ENCODE measurements at regions not wholly inside any gene's neighbourhood (a gene's known extent, or its start where the extent isn't known, plus 50 kb on each side); places are given as distances from the start of the nearest gene placed in this dataset.

GRCh38 chr5:8751971-8752370 is 793.9 kb downstream of the SEMA5A start:
- no peaks in the 10 kb centered on the region for H3K9me3 ChIP-seq (ENCODE audit: control insufficient read depth, insufficient read depth, low read length)
- no peak for TF ChIP-seq CTCF (IDR thresholded peaks at IDR 0.05; ENCODE audit: low read depth, low read length)
- no peaks in the 10 kb centered on the region for H3K27me3 ChIP-seq (ENCODE audit: control insufficient read depth, insufficient read depth, low read length)
- H3K27ac ChIP-seq (ENCODE audit: low read depth, low read length), result no peak overlapping the region
- DNase-seq (ENCODE audit: low read depth, low spot score), result no peak
- POLR2A ChIA-PET, result no interaction called here
- no peak overlapping the region for H3K4me3 ChIP-seq (ENCODE audit: low read depth, low read length)
- CTCF ChIA-PET, result interaction anchor here (0.5 kb wide), 1 partner anchor 262 kb away, joined by 3 read pairs; no protein-coding TSS in a partner anchor

GRCh38 chr5:8752595-8752994 is 793.3 kb downstream of the SEMA5A start:
- H3K27ac ChIP-seq (ENCODE audit: low read depth, low read length), result no peak overlapping the region
- CTCF ChIA-PET, result interaction anchor here (0.5 kb wide), 1 partner anchor 261 kb away, joined by 3 read pairs; no protein-coding TSS in a partner anchor
- H3K9me3 ChIP-seq (ENCODE audit: control insufficient read depth, insufficient read depth, low read length), result no peaks in the 10 kb centered on the region
- POLR2A ChIA-PET, result no interaction called here
- H3K4me3 ChIP-seq (ENCODE audit: low read depth, low read length), result no peak overlapping the region
- H3K27me3 ChIP-seq (ENCODE audit: control insufficient read depth, insufficient read depth, low read length), result no peaks in the 10 kb centered on the region
- no peak; the same call in 1 of the 2 replicates for TF ChIP-seq CTCF (IDR thresholded peaks at IDR 0.05; ENCODE audit: low read depth, low read length)
- no peak for DNase-seq (ENCODE audit: low read depth, low spot score)

DNA sequence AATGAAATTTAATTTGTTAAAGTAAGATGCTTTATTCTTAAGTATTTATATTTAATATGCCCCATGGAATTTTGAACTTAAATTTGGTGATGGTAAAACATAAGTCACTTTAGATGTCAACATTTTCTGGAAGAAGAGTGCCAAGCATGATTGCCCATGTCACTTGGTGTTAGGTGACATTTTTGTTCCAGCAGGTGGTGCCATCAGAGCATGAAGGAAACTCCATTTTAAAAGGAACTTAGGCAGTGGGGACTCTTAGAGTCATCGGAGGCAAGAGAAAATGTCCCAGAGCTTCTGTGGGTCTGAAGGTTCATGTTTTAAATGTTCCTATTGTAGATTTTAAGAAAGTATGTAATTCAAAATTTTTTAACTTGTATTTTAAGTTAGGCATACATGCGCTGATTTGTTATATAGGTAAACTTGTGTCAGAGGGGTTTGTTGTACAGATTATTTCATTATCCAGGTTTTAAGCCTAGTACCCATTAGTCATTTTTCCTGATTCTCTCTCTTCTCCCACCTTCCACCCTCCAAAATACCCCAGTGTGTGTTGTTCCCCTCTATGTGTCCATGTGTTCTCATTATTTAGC is 789.3 kb downstream of the SEMA5A start:
- no peak for DNase-seq (ENCODE audit: low read depth, low spot score)
- TF ChIP-seq CTCF (IDR thresholded peaks at IDR 0.05; ENCODE audit: low read depth, low read length), result peak; percentile 63
- Histone ChIP-seq H3K27me3 (ENCODE audit: control insufficient read depth, insufficient read depth, low read length) (no peaks in the 10 kb centered on the region), H3K9me3 (ENCODE audit: control insufficient read depth, insufficient read depth, low read length) (peaks cover 8% of the 10 kb centered on the region; the same call in 1 of the 2 replicates), H3K27ac (ENCODE audit: low read depth, low read length) (no peak overlapping the region), H3K4me3 (ENCODE audit: low read depth, low read length) (no peak overlapping the region)
- CTCF ChIA-PET, result interaction anchor here (0.6 to 1.7 kb wide), 5 partner anchors 87 to 787 kb away, joined by 3 to 12 read pairs (median 6); no protein-coding TSS in a partner anchor
- POLR2A ChIA-PET, result no interaction called here

DNA sequence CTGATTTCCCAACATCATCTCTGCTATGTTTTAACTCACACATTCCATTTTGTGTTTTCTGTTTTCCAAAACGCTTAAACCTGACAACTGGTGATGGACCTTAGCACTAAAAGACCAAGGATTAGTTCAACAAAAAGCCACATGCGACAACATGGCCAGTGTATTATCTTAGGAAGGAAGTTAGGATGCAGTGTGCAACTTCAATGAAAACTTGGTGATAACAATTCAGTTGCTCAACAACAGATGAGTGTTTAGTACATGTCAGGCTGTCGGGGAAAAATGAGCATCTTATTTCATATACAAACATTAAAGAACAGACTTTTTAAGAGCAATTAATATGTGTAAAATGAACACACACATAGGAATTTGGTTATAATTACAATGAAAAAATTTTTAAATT is 780.0 kb downstream of the SEMA5A start:
- POLR2A ChIA-PET, result no interaction called here
- no peak for TF ChIP-seq CTCF (IDR thresholded peaks at IDR 0.05; ENCODE audit: low read depth, low read length)
- no peak for DNase-seq (ENCODE audit: low read depth, low spot score)

DNA sequence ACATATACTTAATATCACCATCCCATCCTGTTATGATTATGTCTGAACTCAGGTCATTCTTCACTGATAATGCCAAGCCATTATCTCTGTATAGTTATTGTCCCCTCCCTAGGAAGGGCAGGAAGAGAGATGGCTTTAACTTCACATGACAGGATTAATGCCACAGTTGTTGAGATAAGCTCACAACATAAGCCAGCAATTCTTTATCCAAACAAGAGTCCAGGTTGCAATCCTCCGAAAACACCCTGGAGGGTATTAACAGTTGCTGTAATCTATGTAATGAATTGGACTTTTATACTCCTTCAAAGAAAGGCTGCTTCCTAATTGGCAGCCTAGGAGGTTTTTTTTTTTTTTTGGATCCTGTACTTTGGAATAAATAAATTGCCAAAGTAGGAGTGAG is 779.4 kb downstream of the SEMA5A start:
- H3K9me3 ChIP-seq (ENCODE audit: control insufficient read depth, insufficient read depth, low read length), result no peaks in the 10 kb centered on the region
- POLR2A ChIA-PET, result no interaction called here
- CTCF ChIA-PET, result no interaction called here
- H3K4me3 ChIP-seq (ENCODE audit: low read depth, low read length), result no peak overlapping the region
- H3K27me3 ChIP-seq (ENCODE audit: control insufficient read depth, insufficient read depth, low read length), result no peaks in the 10 kb centered on the region
- DNase-seq (ENCODE audit: low read depth, low spot score), result no peak
- TF ChIP-seq CTCF (IDR thresholded peaks at IDR 0.05; ENCODE audit: low read depth, low read length), result no peak
- no peak overlapping the region for H3K27ac ChIP-seq (ENCODE audit: low read depth, low read length)

More for the DNA sequence above, 780.0 kb downstream of the SEMA5A start:
- Histone ChIP-seq H3K27ac (ENCODE audit: low read depth, low read length) (no peak overlapping the region), H3K9me3 (ENCODE audit: control insufficient read depth, insufficient read depth, low read length) (no peaks in the 10 kb centered on the region), H3K4me3 (ENCODE audit: low read depth, low read length) (no peak overlapping the region), H3K27me3 (ENCODE audit: control insufficient read depth, insufficient read depth, low read length) (no peaks in the 10 kb centered on the region)
- CTCF ChIA-PET, result no interaction called here

Data from AG04450 (cell line).